Activated CD4-positive, alpha-beta T cell treated with anti-CD3 and anti-CD28 coated beads, Interleukin-2, amount 50 U/mL, for 24 hours (primary cell): ENCODE measurements at regions not wholly inside any gene's neighbourhood (a gene's known extent, or its start where the extent isn't known, plus 50 kb on each side); places are given as distances from the start of the nearest gene placed in this dataset.

Experiments used
- DNase-seq, 2 donors: peaks; one replicate each; pipeline ENCODE4 v3.0.0-alpha.2; 2020; ENCODE audit warnings: low read depth in 1 of 2, low spot score in 1 of 2

DNA sequence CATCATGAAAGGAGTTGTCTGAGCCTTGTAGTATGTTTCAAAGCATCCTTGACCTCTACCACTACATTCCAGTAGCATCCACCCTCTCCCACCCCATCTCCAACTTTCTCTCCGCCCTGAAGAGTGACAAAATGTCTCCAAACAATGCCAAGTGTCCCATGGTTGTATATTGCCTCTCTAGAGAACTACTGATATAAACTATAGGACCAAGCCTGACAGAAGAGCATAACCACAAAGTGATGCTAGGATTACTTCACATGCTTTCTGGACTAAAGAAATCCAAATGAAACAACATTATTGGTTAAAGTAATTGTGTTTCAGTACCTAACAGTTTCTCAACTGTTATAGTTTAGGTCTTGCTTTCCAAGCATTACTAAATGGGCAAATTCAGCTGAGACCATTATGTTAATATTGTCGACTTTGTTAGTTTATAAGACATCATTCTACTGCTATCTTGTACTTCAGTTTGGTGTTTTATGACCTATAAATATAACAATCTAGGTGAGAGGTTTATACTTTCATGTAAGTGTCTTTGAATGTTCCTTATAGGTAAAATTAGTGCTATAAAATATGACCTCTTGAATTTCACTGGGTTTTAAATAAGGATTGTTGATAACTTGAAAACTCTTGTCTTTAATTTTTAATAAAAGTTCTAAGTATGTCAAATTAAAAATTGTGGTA lies 117.4 kb downstream of the SUCNR1 start:
- no peak for DNase-seq

DNA sequence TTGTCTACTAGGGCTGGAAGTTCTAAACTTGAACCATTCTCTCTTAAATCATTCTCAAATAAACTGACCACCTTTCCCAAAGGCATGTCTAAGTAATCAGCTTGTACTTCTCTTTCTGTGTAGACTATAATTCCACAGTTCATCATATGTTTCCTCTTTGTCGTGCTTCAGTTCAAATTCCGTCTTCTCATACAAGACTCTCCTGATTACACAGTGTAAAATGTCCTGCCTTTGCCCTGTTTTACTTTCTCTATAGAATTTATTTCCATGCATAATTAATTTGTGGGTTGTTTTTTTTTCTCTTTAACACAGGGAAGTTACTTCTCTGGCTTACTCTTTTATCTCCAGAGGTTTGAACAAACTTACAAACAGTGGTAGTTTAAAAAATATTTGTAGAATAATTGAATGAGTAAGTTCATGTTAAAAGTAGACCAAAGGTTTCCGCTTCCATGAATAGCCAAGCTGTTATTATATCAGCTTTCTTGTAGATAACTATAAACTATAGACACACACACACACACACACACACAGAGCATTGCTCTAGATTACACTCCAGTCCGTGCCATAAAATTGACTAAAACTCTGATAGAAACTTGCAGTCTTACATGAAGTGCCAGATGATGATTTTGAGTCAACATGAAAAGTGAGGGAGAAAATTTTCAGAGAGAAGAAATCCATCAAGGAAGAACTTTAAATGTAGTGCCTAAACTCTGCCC lies 119.0 kb downstream of the SUCNR1 start:
- DNase-seq: no peak

DNA sequence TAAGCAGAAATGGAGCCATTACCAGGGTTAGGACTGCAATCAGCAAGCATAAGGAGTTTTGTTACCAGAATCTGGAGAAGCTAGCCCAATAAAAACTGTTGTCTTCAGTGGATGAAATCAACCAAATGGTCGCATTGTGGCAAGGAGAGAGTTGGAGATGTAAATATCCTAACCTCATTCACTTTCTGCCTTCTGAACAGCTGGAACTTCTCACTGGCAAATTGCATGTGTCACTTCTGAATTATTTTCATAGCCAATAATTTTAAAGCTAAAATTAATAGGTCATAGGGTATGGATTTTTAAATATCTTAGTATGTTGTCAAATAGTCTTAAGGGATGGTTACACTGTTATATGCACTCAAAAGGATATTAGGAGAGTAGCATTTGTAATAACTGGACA lies 121.6 kb downstream of the SUCNR1 start:
- no peak for DNase-seq

- DNase-seq: no peak
These were observed 125.3 kb downstream of the SUCNR1 start for GRCh38 chr3:151998744-151999143.

DNA sequence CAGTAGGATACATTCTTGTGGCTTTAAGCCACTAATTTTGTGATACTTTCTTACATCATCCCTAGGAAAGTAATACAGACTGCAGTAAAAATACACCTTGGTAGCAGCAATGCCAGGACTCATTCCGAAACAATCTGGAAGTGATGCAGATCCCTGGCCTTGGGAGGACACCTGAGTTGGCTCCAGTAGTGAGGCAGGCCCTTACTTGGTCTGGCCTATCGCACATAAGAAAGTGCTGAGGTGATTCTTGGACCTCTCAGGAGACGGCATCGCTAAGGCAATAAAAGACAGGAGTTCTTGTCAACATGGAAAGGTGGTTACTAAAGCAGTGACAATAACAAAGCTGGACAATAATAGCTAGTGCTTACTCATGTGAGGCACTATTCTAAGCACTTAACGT lies 126.5 kb downstream of the SUCNR1 start:
- no peak for DNase-seq

- DNase-seq: no peak
These were observed 138.6 kb downstream of the SUCNR1 start for GRCh38 chr3:152011812-152012735.

GRCh38 chr3:152019508-152019907 lies 146.1 kb downstream of the SUCNR1 start:
- DNase-seq: no peak

- DNase-seq: peak; percentile 2 to 9
These were observed 148.6 kb downstream of the SUCNR1 start for GRCh38 chr3:152021951-152022461.

DNA sequence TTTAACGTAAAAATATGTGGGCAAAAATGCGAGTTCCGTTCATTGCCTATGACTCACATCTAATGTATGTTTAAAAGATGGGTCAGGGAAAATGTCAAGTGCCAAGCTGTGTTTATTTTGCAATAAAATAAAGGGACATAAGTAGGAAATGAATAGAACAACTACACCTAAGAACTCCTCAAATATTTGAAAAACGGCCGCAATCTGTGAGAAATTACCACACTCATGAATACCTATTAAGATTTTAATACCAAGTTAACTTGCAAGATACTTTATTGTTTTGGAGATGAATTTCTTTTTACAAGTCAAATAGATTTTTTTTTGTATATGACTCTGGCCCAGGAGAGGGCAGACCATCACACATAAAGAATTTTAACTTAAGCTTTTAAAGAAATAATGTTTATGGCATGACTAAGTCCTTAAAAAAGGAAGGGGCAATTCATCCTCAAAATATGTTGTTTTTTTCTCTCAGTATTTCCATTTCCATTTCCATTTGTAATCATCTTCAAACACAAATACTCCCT lies 152.7 kb downstream of the SUCNR1 start:
- DNase-seq: no peak

- no peak for DNase-seq
These were observed 156.9 kb downstream of the SUCNR1 start for GRCh38 chr3:152030320-152030719.

GRCh38 chr3:152031321-152031720 lies 157.9 kb downstream of the SUCNR1 start:
- no peak for DNase-seq

GRCh38 chr3:152037297-152037696 lies 163.9 kb downstream of the SUCNR1 start:
- no peak for DNase-seq

- DNase-seq: no peak
These were observed 164.5 kb downstream of the SUCNR1 start for GRCh38 chr3:152037953-152038352.

- DNase-seq: no peak
These were observed 165.0 kb downstream of the SUCNR1 start for GRCh38 chr3:152038490-152038889.

GRCh38 chr3:152039887-152040286 lies 166.4 kb downstream of the SUCNR1 start:
- no peak for DNase-seq

DNA sequence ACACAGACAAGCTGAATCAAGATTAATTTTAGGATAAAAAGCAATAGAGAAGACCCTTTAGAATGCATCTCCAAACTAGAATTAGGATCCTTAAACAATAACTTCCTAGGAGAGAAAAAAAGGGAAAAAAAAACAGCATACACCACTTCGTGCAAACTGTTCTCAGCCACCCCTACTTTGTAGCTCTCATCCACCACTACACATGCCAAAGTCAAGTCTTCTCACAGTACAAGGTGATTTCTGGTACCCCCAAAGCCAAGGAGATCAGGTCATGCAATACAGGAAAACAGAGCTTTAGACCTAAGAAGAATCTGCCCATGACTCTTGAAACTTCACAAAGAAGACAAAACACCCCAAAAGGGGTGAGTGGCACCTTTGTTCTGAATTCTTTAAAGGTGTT lies 166.9 kb downstream of the SUCNR1 start:
- DNase-seq: no peak

- DNase-seq: no peak
These were observed 170.2 kb downstream of the SUCNR1 start for GRCh38 chr3:152043620-152044019.

GRCh38 chr3:152046280-152046679 lies 172.8 kb downstream of the SUCNR1 start:
- no peak for DNase-seq

- DNase-seq: no peak
These were observed 174.0 kb downstream of the SUCNR1 start for GRCh38 chr3:152047465-152047864.

DNA sequence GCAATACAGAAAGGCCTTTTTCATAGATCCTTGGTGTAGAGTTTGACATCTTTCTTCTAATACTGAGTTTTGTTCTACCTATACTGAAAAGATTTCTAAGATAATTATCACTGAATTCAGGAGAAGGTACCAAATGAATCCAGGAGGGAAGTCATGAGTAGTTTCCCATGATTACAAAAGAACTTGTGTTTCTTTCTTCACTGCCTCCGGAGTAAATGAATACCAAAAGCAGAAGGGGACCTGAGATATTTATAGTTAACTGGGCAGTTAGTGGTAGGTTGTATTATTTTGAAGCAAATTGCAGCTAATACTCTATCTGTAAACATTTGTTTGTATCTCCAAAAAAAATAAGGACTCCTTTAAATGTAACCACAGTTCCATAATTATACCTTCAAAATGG lies 175.4 kb downstream of the SUCNR1 start:
- DNase-seq: no peak

DNA sequence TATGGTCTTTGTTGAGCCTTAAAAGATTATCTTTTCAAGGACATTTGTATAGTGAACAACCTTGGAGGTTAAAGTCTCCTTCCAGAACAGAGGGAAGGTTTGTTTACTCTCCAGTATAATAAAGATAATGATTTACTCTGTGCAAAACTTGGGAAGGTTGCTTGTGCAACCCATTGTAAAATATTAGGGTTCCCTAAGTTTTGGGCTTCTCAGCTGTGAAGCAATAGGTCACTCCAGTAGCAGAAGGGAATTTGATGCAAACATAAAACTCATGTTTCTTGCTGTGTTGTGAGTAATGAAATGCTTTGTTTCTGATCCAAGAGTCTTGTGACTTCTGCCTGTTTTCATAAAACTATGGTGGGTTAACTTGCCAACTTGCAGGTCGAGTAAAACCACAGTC lies 177.5 kb downstream of the SUCNR1 start:
- DNase-seq: no peak
